ENCODE measurements at regions not wholly inside any gene's neighbourhood (a gene's known extent, or its start where the extent isn't known, plus 50 kb on each side); places are given as distances from the start of the nearest gene placed in this dataset.

- TF ChIP-seq SMAD1 (CRISPR knock-in tag; IDR thresholded peaks at IDR 0.05; ENCODE audit: borderline replicate concordance, low read depth) = 0 out of 2 replicates have a peak, but pooled peaks have one; percentile 37
- TF ChIP-seq ZMYM2 (CRISPR knock-in tag; IDR thresholded peaks at IDR 0.05) = peak; percentile 34; the same call in 1 of the 2 replicates
- TF ChIP-seq FOXC1 (CRISPR knock-in tag; IDR thresholded peaks at IDR 0.05; ENCODE audit: borderline replicate concordance) = 0 out of 2 replicates have a peak, but pooled peaks have one; percentile 22
- no peak for TF ChIP-seq ATF1 (CRISPR knock-in tag; IDR thresholded peaks at IDR 0.05)
- TF ChIP-seq HNF4A (CRISPR knock-in tag; IDR thresholded peaks at IDR 0.05) = peak; percentile 91
- TF ChIP-seq E2F5 (CRISPR knock-in tag; conservative IDR thresholded peaks at IDR 0.05) = no peak
- TF ChIP-seq ZFP41 (CRISPR knock-in tag; IDR thresholded peaks at IDR 0.05; ENCODE audit: borderline replicate concordance) = peak; percentile 37; the same call in 1 of the 2 replicates
- peak; percentile 70 for TF ChIP-seq ZMYM3 (CRISPR knock-in tag; IDR thresholded peaks at IDR 0.05)
- peak; percentile 45; the same call in 1 of the 2 replicates for TF ChIP-seq SALL1 (CRISPR knock-in tag; IDR thresholded peaks at IDR 0.05)
- TF ChIP-seq RXRB (CRISPR knock-in tag; IDR thresholded peaks at IDR 0.05; ENCODE audit: borderline replicate concordance) = 0 out of 2 replicates have a peak, but pooled peaks have one; percentile 19
- peak; percentile 20; the same call in 1 of the 2 replicates for TF ChIP-seq KDM5B (CRISPR knock-in tag; IDR thresholded peaks at IDR 0.05; ENCODE audit: borderline replicate concordance)
- peak; percentile 42; the same call in 1 of the 2 replicates for TF ChIP-seq PAXIP1 (CRISPR knock-in tag; conservative IDR thresholded peaks at IDR 0.05)
- TF ChIP-seq NR1H2 (CRISPR knock-in tag; IDR thresholded peaks at IDR 0.05; ENCODE audit: borderline replicate concordance, low read depth) = no peak
- peak; percentile 27; the same call in 1 of the 2 replicates for TF ChIP-seq UBTF (CRISPR knock-in tag; IDR thresholded peaks at IDR 0.05)
- 0 out of 2 replicates have a peak, but pooled peaks have one; percentile 53 for TF ChIP-seq ZMAT3 (CRISPR knock-in tag; conservative IDR thresholded peaks at IDR 0.05)
- TF ChIP-seq LCORL (IDR thresholded peaks at IDR 0.05) = no peak
- TF ChIP-seq LCORL (CRISPR knock-in tag; IDR thresholded peaks at IDR 0.05) = peak; percentile 87
- peak; percentile 81; the same call in 1 of the 2 replicates for TF ChIP-seq ZNF879 (CRISPR knock-in tag; IDR thresholded peaks at IDR 0.05)
- TF ChIP-seq LBX2 (CRISPR knock-in tag; IDR thresholded peaks at IDR 0.05; ENCODE audit: borderline replicate concordance) = peak; percentile 42; the same call in 1 of the 2 replicates
- TF ChIP-seq ZNF629 (CRISPR knock-in tag; conservative IDR thresholded peaks at IDR 0.05) = 0 out of 2 replicates have a peak, but pooled peaks have one; percentile 17
- TF ChIP-seq CHCHD3 (CRISPR knock-in tag; IDR thresholded peaks at IDR 0.05) = no peak
- TF ChIP-seq ZNF121 (CRISPR knock-in tag; IDR thresholded peaks at IDR 0.05) = peak; percentile 97
- no peak for TF ChIP-seq HDAC2 (CRISPR knock-in tag; IDR thresholded peaks at IDR 0.05)
These were observed 881.8 kb downstream of the BRD1 start (continued) for GRCh38 chr22:48945621-48946458.

Measured in HepG2 (cell line).